ENCODE measurements at regions not wholly inside any gene's neighbourhood (a gene's known extent, or its start where the extent isn't known, plus 50 kb on each side); places are given as distances from the start of the nearest gene placed in this dataset.

GRCh38 chr4:159021597-159022385, 81.1 kb upstream of the RAPGEF2 start:
- TF ChIP-seq CTCF (IDR thresholded peaks at IDR 0.05) (no peak), POLR2A (IDR thresholded peaks at IDR 0.05) (no peak)

Data from lower leg skin (tissue), 3 donors.